ENCODE measurements at regions not wholly inside any gene's neighbourhood (a gene's known extent, or its start where the extent isn't known, plus 50 kb on each side); places are given as distances from the start of the nearest gene placed in this dataset.

DNA sequence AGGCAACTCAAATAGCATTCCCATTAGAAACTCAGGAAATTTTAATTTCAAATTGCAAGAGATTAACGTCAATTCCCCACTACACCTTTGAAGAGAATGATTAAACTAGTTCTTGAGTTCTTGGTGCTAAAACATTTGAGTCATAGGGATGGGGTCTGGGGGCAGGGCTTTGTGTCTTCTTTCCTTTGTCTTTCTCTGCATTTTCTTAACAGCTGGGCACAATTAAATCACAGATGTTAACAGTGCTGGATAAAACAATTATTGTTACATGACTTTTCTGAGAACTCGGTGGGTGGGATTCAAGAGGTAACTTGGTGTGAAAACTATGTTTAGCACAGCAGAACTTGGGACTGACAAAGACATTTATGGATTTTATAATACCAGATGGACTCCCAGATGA lies 351.9 kb upstream of the TNC start:
- TF ChIP-seq, protein P1, sequence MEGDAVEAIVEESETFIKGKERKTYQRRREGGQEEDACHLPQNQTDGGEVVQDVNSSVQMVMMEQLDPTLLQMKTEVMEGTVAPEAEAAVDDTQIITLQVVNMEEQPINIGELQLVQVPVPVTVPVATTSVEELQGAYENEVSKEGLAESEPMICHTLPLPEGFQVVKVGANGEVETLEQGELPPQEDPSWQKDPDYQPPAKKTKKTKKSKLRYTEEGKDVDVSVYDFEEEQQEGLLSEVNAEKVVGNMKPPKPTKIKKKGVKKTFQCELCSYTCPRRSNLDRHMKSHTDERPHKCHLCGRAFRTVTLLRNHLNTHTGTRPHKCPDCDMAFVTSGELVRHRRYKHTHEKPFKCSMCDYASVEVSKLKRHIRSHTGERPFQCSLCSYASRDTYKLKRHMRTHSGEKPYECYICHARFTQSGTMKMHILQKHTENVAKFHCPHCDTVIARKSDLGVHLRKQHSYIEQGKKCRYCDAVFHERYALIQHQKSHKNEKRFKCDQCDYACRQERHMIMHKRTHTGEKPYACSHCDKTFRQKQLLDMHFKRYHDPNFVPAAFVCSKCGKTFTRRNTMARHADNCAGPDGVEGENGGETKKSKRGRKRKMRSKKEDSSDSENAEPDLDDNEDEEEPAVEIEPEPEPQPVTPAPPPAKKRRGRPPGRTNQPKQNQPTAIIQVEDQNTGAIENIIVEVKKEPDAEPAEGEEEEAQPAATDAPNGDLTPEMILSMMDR (IDR thresholded peaks at IDR 0.05; ENCODE audit: low read depth, low read length, missing input control): no peak
- no peak for TF ChIP-seq RAD21 (IDR thresholded peaks at IDR 0.05)
- TF ChIP-seq FOXA1 (IDR thresholded peaks at IDR 0.05): no peak
- no peak for TF ChIP-seq JUND (IDR thresholded peaks at IDR 0.05)
- TF ChIP-seq YY1 (IDR thresholded peaks at IDR 0.05): no peak
- TF ChIP-seq MAX (IDR thresholded peaks at IDR 0.05): no peak
- no peak for TF ChIP-seq EGR1 (IDR thresholded peaks at IDR 0.05; ENCODE audit: low read depth in 2 of 2)
- no peak for TF ChIP-seq TAF1 (conservative IDR thresholded peaks at IDR 0.05)
- no peak for TF ChIP-seq RXRA (IDR thresholded peaks at IDR 0.05)
- TF ChIP-seq REST (IDR thresholded peaks at IDR 0.05): no peak
- TF ChIP-seq ZBTB33 (IDR thresholded peaks at IDR 0.05): no peak
- no peak for TF ChIP-seq NR2F2 (IDR thresholded peaks at IDR 0.05)
- no peak for TF ChIP-seq GABPA (IDR thresholded peaks at IDR 0.05 in 1 of 2, conservative IDR thresholded peaks at IDR 0.05 in 1 of 2)

All from liver (tissue), 3 donors.